Cardiac fibroblast (primary cell): ENCODE measurements at regions not wholly inside any gene's neighbourhood (a gene's known extent, or its start where the extent isn't known, plus 50 kb on each side); places are given as distances from the start of the nearest gene placed in this dataset.
A peak's percentile ranks its signal among the peaks of the same experiment; 100 is the strongest.
"Not testable (repeated sequence)": the region's sequence is repeated elsewhere in the genome, so short reads cannot be mapped to it uniquely, and the experiment has no call there.

Experiments
- DNase-seq, 2 donors: peaks; one replicate each; pipeline versions ENCODE4 v3.0.0 to v3.0.0-alpha.2; 2010; ENCODE audit warnings: low read depth in 2 of 2
- H3K4me3 ChIP-seq, 2 donors: replicated peaks in 1 of 2; 1 replicate in 1 of 2; 2 replicates in 1 of 2; pipeline ENCODE4 v1.5.1; 2011; ENCODE audit warnings: low read depth in 2 of 2, low read length in 2 of 2, mild to moderate bottlenecking in 2 of 2, moderate library complexity in 1 of 2
- TF ChIP-seq, protein P1 (sequence below): IDR thresholded peaks from one replicate; pipeline ENCODE4 v1.5.1; 2011; ENCODE audit warnings: low read depth, mild to moderate bottlenecking, low read length, inconsistent platforms

DNA sequence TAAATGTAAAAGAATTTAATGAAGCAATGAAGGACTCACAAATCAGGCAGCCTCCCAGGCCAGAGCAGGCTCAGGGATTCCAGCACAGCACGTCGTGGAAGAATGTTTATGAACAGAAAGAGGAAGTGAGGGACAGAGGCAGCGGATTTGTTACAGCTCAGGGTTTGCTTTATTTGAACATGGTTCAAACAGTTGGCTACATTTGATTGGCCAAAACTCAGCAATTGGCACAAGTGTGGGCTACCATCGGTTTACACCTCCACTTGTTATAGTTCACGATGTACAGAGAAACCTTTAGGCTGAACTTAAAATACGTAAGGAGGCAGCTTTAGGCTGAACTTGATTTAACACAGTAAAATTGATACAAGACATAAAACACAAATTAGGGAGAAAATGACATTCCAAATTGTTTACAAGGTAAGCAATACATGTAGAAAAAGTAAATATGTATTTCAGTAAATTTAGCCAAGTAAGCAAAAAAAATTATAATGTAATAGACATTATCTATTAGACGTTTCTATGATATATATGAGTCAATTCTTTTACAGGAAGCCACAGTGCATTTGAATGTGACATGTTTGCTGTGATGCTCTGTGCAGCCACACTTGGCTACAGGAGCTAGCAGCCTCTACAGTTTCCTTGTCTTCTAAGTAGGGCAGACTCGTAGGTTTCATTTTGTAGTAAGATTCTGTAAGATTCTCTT, 126.5 kb downstream of the ADSS2 start:
- no peak overlapping the region for H3K4me3 ChIP-seq

DNA sequence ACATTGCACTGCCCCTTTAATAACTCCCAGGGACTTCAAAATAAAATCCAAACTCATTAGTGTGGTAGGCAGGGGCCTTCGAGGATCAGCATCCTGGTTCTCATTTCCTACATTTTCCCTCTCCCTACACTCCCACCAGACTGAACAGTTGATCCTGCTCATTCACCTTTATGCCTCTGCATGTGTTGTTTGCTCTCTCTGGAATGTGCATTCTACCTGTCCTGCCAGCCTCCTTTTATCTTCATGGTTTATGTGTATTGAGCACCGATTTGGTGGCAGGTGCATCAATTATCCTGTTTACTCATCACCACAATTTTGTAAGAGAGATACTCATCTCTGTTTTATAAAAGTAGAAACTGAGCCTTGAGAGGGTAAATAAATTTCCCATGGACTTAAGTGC, 125.0 kb downstream of the ADSS2 start:
- no peak for DNase-seq
- TF ChIP-seq, protein P1, sequence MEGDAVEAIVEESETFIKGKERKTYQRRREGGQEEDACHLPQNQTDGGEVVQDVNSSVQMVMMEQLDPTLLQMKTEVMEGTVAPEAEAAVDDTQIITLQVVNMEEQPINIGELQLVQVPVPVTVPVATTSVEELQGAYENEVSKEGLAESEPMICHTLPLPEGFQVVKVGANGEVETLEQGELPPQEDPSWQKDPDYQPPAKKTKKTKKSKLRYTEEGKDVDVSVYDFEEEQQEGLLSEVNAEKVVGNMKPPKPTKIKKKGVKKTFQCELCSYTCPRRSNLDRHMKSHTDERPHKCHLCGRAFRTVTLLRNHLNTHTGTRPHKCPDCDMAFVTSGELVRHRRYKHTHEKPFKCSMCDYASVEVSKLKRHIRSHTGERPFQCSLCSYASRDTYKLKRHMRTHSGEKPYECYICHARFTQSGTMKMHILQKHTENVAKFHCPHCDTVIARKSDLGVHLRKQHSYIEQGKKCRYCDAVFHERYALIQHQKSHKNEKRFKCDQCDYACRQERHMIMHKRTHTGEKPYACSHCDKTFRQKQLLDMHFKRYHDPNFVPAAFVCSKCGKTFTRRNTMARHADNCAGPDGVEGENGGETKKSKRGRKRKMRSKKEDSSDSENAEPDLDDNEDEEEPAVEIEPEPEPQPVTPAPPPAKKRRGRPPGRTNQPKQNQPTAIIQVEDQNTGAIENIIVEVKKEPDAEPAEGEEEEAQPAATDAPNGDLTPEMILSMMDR: no peak
- no peak overlapping the region for H3K4me3 ChIP-seq

More for the DNA sequence above, 126.5 kb downstream of the ADSS2 start:
- peak; percentile 33 to 34 for DNase-seq
- TF ChIP-seq, protein P1: no peak

DNA sequence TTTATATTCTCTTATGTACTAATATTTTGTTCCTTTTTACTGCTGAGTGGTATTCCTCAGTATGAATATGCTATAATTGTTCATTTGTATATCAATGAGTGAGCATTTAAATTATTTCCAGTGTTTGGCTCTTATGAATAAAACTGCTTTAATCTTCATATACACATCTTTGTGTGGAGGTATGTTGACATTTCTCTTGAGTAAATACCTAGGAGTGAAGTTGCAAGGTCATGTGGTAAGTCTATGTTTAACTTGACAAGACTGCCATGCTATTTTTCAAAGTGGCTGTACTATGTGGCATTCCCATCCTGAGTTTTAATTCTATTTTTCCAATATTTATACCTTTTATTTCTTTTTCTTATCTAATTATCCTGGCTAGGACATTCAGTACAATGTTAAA, 124.2 kb downstream of the ADSS2 start:
- TF ChIP-seq, protein P1: no peak
- DNase-seq: no peak
- no peak overlapping the region for H3K4me3 ChIP-seq

DNA sequence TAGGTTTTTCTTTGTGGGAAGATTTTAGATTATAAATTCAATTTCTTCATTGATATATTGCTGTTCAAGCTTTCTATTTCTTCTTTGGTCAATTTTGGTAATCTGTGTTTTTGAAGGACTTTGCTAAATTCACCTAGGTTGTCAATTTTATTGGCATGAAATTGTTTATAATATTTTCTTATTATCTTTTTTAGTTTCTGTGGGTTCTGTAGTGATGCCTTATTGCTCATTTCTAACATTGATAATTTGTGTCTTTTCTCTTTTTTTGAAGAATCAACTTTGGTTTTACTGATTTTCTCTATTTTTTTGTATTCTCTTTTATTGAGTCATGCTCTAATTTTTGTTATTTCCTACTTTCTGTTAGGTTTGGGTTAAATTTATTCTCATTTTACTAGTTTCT, 123.2 kb downstream of the ADSS2 start:
- DNase-seq: no peak
- no peak overlapping the region for H3K4me3 ChIP-seq
- TF ChIP-seq, protein P1: no peak

DNA sequence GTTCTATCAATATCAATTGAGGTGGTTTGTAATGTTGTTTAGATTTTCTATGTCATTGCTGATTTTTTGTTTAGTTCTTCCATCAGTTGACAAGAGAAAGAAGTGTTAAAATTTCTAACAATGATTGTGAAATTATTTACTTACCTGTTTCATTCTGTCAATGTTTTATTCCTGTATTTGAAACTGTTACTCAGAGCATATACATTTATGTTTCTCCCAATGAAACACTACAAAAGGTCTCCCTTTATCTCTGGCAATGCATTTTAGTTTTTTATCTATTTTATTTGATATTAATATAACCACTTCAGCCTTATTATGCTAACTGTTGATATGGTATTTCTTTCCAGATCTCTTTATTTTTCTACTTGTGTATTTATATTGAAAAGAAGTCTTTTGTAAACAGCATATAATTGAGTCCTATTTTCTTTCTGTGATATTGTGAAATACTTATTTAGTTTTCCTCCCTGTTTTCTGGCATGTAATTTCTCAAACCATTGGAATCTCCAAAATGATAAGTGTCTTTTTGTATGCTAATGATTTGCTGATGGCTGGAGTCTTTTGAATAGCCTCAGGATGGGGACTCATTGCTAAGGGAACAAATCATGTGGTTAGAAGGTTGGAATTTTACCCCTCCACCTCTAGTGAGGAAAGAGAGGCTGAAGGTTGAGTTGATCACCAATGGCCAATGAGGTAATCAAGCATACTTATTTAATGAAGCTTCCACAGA, 122.0 kb downstream of the ADSS2 start:
- DNase-seq: peak in 1 of 2 donors; percentile 53
- no peak overlapping the region for H3K4me3 ChIP-seq
- TF ChIP-seq, protein P1: no peak

DNA sequence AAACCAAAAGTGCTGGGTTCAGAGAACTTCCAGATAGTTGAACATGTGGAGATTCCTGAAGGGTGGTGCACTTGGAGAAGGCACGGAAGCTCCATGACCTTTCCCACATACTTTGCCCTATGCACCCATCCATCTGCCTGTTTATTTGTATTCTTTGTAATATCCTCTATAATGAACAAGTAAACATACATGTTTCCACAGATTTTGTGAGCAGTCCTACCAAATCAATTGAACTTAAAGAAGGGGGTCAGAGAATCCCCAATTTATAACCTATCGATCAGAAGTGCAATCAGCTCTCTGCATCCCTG, 121.4 kb downstream of the ADSS2 start:
- H3K4me3 ChIP-seq: no peak overlapping the region
- no peak for DNase-seq
- TF ChIP-seq, protein P1: no peak

DNA sequence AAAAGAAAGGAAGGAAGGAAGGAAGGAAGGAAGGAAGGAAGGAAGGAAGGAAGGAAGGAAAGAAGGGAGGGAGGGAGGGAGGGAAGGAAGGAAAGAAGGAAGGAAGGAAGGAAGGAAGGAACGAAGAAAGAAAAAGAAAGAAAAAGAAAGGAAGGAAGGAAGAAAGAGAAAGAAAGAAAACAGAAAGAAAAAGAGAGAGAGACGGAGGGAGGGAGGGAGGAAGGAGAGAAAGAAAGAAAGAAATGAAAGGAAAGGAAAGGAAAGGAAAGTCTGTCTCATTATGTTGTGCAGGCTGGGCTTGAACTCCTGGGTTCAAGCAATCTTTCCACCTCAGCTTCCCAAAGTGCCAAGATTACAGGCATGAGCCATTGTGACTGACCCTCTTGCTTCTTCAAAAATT, 118.9 kb downstream of the ADSS2 start:
- not testable (repeated sequence) for DNase-seq, H3K4me3 ChIP-seq

DNA sequence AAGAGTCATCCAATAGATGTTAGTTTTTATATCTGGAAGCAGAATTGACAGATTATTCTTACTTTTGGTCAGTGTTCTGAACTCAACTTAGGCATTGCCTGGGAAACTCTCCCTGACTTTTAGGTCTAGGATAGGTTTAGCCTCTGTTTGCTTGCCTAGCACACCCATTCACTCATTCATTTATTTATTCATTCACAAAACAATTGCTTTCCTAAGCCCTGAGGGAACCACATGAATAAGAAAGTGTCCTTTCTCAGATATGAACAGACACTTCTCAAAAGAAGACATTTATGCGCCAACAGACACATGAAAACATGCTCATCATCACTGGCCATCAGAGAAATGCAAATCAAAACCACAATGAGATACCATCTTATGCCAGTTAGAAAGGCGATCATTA, 117.4 kb downstream of the ADSS2 start:
- not testable (repeated sequence) for H3K4me3 ChIP-seq, DNase-seq

DNA sequence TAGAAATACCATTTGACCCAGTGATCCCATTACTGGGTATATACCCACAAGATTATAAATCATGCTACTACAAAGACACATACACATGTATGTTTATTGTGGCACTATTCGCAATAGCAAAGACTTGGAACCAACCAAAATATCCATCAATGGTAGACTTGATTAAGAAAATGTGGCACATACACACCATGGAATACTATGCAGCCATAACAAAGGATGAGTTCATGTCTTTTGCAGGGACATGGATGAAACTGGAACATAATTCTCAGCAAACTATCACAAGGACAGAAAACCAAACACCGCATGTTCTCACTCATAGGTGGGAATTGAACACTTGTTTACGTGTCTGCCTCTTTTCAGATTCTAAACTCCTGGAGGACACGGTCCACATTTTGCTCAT, 116.9 kb downstream of the ADSS2 start:
- H3K4me3 ChIP-seq, DNase-seq: not testable (repeated sequence)
